B cell (primary cell): ENCODE measurements at regions not wholly inside any gene's neighbourhood (a gene's known extent, or its start where the extent isn't known, plus 50 kb on each side); places are given as distances from the start of the nearest gene placed in this dataset.

Experiments
- CTCF ChIP-seq: fragments of 200-600 bp; IDR thresholded peaks from one replicate; pipeline ENCODE4 v1.8.0; 2022; ENCODE audit warnings: antibody characterized with exemption, mild to moderate bottlenecking
- EZH2 ChIP-seq: IDR thresholded peaks from 2 replicates; pipeline ENCODE4 v1.6.1; 2012; ENCODE audit warnings: borderline replicate concordance, low read depth, mild to moderate bottlenecking, moderate library complexity, low read length; ENCODE audit not compliant: insufficient read depth, poor library complexity, severe bottlenecking

GRCh38 chr2:128644156-128644555 is 325.5 kb upstream of the HS6ST1 start:
- TF ChIP-seq CTCF (no peak), EZH2 (no peak)
